Uterus (tissue), 3 donors: ENCODE measurements at regions not wholly inside any gene's neighbourhood (a gene's known extent, or its start where the extent isn't known, plus 50 kb on each side); places are given as distances from the start of the nearest gene placed in this dataset.
"Not testable (repeated sequence)": the region's sequence is repeated elsewhere in the genome, so short reads cannot be mapped to it uniquely, and the experiment has no call there.

Source experiments
- DNase-seq, 2 donors: peaks; one replicate each; pipeline ENCODE4 v3.0.0-alpha.2; 2019 to 2020
- H3K27ac ChIP-seq, 2 donors: fragments of 200-600 bp; sonication (generic); 1 replicate in 1 of 2; 2 replicates in 1 of 2; pipeline ENCODE4 v1.5.1; 2016 to 2018
- H3K27me3 ChIP-seq, 2 donors: fragments of 200-600 bp; sonication (generic); one replicate each; pipeline ENCODE4 v1.5.1; 2018 to 2019; ENCODE audit warnings: control low read depth in 1 of 2
- H3K36me3 ChIP-seq, 2 donors: fragments of 200-600 bp; sonication (generic); one replicate each; pipeline ENCODE4 v1.5.1; 2019; ENCODE audit warnings: control low read depth in 1 of 2
- H3K4me1 ChIP-seq, 2 donors: fragments of 200-600 bp; sonication (generic); one replicate each; pipeline ENCODE4 v1.5.1; 2018 to 2019; ENCODE audit warnings: control low read depth in 1 of 2
- H3K4me3 ChIP-seq, 2 donors: fragments of 200-600 bp; sonication (generic); 1 replicate in 1 of 2; 2 replicates in 1 of 2; pipeline ENCODE4 v1.5.1; 2018 to 2019; ENCODE audit warnings: mild to moderate bottlenecking in 1 of 2
- H3K9me3 ChIP-seq, 2 donors: fragments of 200-600 bp; sonication (generic); one replicate each; pipeline ENCODE4 v1.5.1; 2019; ENCODE audit warnings: control low read depth in 1 of 2
- CTCF ChIP-seq, 4 experiments: fragments of 200-600 bp in 2 of 4; fragments of 450-650 bp in 2 of 4; sonication (generic) in 2 of 4; IDR thresholded peaks; one replicate each; pipeline ENCODE4 v1.5.1; 2016 to 2019; ENCODE audit warnings: antibody characterized with exemption in 4 of 4, mild to moderate bottlenecking in 2 of 4, moderate library complexity in 1 of 4
- POLR2A ChIP-seq, 2 donors: fragments of 450-650 bp; IDR thresholded peaks; one replicate each; pipeline ENCODE4 v1.6.1; 2016; ENCODE audit warnings: antibody characterized with exemption in 2 of 2, mild to moderate bottlenecking in 1 of 2, moderate library complexity in 1 of 2
- intact Hi-C: fragments of 100-400 bp; cut with DNase I; formaldehyde crosslinking; loops from one replicate; pipeline ENCODE4 v1.15.1; 2023; ENCODE audit warnings: low total_unique reads
- donor health status: DM: yes; HTN: yes; CAD: no.

GRCh38 chr2:84231478-84231877, 227.6 kb downstream of the SUCLG1 start:
- Histone ChIP-seq H3K4me3 (no peak overlapping the region), H3K27me3 (no peaks in the 10 kb centered on the region), H3K27ac (no peak overlapping the region), H3K36me3 (no peaks in the 10 kb centered on the region), H3K9me3 (no peaks in the 10 kb centered on the region), H3K4me1 (no peaks in the 10 kb centered on the region)
- intact Hi-C loops = no loop called here
- TF ChIP-seq POLR2A (IDR thresholded peaks at IDR 0.05) = no peak
- no peak for TF ChIP-seq CTCF (IDR thresholded peaks at IDR 0.05)
- DNase-seq = no peak

GRCh38 chr2:84224121-84224520, 235.0 kb downstream of the SUCLG1 start:
- no peak for DNase-seq
- no peaks in the 10 kb centered on the region for H3K4me1 ChIP-seq
- no peak for TF ChIP-seq CTCF (IDR thresholded peaks at IDR 0.05)
- TF ChIP-seq POLR2A (IDR thresholded peaks at IDR 0.05) = no peak
- intact Hi-C loops = no loop called here
- no peaks in the 10 kb centered on the region for H3K36me3 ChIP-seq
- H3K9me3 ChIP-seq = peaks cover 0 to 4% of the 10 kb centered on the region in 2 donors
- no peak overlapping the region for H3K27ac ChIP-seq
- no peak overlapping the region for H3K4me3 ChIP-seq
- H3K27me3 ChIP-seq = no peaks in the 10 kb centered on the region

- Histone ChIP-seq H3K4me1 (no peaks in the 10 kb centered on the region), H3K27ac (no peak overlapping the region), H3K36me3 (no peaks in the 10 kb centered on the region), H3K4me3 (no peak overlapping the region), H3K9me3 (peaks cover 0 to 4% of the 10 kb centered on the region in 2 donors), H3K27me3 (no peaks in the 10 kb centered on the region)
- DNase-seq = no peak
- intact Hi-C loops = no loop called here
- TF ChIP-seq POLR2A (IDR thresholded peaks at IDR 0.05) (no peak), CTCF (IDR thresholded peaks at IDR 0.05) (no peak)
Observed at GRCh38 chr2:84223191-84223590, 235.9 kb downstream of the SUCLG1 start.

- intact Hi-C loops, H3K9me3 ChIP-seq, H3K4me3 ChIP-seq, H3K4me1 ChIP-seq, H3K27me3 ChIP-seq, H3K36me3 ChIP-seq, DNase-seq, H3K27ac ChIP-seq: not testable (repeated sequence)
Observed at GRCh38 chr2:84221102-84221501, 238.0 kb downstream of the SUCLG1 start.

- TF ChIP-seq CTCF (IDR thresholded peaks at IDR 0.05) (no peak), POLR2A (IDR thresholded peaks at IDR 0.05) (no peak)
- Histone ChIP-seq H3K27ac (no peak overlapping the region), H3K36me3 (no peaks in the 10 kb centered on the region)
Observed at GRCh38 chr2:84217456-84217855, 241.6 kb downstream of the SUCLG1 start.

GRCh38 chr2:84214455-84214854, 244.6 kb downstream of the SUCLG1 start:
- no peak for TF ChIP-seq CTCF (IDR thresholded peaks at IDR 0.05)
- no peak for TF ChIP-seq POLR2A (IDR thresholded peaks at IDR 0.05)
- Histone ChIP-seq H3K27ac (no peak overlapping the region), H3K36me3 (no peaks in the 10 kb centered on the region), H3K27me3 (no peaks in the 10 kb centered on the region), H3K4me1 (no peaks in the 10 kb centered on the region), H3K4me3 (no peak overlapping the region), H3K9me3 (no peaks in the 10 kb centered on the region)
- intact Hi-C loops = no loop called here
- DNase-seq = no peak

More at GRCh38 chr2:84217456-84217855, 241.6 kb downstream of the SUCLG1 start:
- H3K27me3 ChIP-seq = no peaks in the 10 kb centered on the region
- intact Hi-C loops = no loop called here
- H3K4me3 ChIP-seq = no peak overlapping the region
- no peaks in the 10 kb centered on the region for H3K4me1 ChIP-seq
- H3K9me3 ChIP-seq = peaks cover 0 to 4% of the 10 kb centered on the region in 2 donors
- no peak for DNase-seq
